ENCODE measurements at regions not wholly inside any gene's neighbourhood (a gene's known extent, or its start where the extent isn't known, plus 50 kb on each side); places are given as distances from the start of the nearest gene placed in this dataset.

DNA sequence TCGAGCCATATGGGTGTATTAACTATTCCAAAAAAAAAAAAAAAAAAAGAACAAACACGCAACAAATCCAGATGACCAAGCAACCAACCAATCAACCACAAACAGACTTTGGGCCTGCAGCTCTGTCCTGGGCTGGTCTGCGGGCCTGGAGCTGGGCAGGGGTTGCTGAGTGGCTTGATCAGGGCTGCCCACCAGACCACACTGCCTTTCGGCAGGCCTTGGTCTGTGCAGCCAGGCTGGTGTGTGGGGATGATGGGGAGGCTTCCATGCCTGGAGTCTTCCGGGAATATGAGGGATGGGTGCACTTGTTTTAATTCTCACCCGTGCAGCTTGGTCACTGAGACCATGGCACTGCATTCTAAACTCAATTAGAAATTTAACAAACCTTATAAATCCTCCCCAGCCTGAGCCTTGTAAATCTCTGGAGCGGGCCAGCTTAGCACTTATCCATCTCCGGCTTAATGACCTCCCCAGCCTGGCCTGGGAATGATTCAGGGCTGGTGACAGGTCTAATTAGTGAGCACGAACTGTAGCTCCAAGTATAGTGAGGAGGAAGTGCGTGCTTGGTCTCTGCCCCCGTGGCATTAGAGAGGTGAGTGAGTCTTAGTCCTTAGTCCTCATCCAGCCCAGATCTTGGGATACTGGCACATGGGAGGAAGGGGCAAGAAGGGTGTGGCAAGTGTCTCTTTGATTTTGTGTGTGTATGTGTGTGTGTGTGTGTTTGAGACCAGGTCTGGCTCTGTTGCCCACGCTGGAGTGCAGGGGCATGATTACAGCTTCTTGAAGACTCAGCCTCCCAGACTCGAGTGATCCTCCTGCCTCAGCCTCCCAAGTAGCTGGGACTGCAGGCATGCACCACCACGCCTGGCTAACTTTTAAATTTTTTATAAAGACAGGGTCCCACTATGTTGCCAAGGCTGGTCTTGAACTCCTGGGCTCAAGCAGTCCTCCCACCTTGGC is 74.6 kb upstream of the CSF3R start:
- TF ChIP-seq CTCF (IDR thresholded peaks at IDR 0.05): no peak
- intact Hi-C loops (cut with DNase I): no loop called here
- DNase-seq (no peak), ATAC-seq (no peak)
- no peaks in the 10 kb centered on the region for H3K4me1 ChIP-seq
- H3K27ac ChIP-seq: no peak overlapping the region
- no peaks in the 10 kb centered on the region for H3K36me3 ChIP-seq
- no peak overlapping the region for H3K4me3 ChIP-seq
- H3K9me3 ChIP-seq: no peaks in the 10 kb centered on the region
- H3K27me3 ChIP-seq: peaks cover 5 to 38% of the 10 kb centered on the region in 2 donors

DNA sequence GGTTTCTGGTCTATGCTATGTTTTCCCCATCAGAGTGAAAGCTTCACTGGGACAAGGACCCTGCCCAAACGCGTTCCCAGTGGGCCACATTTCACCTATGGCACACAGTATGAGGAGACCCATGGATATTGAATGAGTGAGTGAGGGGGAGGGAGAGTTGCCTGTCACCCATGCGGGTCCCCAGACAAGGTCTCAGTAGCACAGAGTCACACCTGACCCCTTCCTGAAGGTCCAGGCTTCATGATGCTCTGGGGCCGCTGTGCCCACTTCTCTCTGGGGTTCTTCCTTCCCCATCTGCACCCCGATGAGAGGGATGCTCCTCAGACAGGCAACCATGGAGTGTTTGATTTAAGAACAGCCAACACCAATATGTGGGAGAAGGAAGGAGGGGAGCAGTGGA is 72.3 kb upstream of the CSF3R start:
- no peaks in the 10 kb centered on the region for H3K4me1 ChIP-seq
- no peak overlapping the region for H3K27ac ChIP-seq
- H3K9me3 ChIP-seq: no peaks in the 10 kb centered on the region
- H3K27me3 ChIP-seq: peaks cover 5 to 49% of the 10 kb centered on the region in 2 donors
- intact Hi-C loops (cut with DNase I): no loop called here
- no peak for TF ChIP-seq CTCF (IDR thresholded peaks at IDR 0.05)
- H3K4me3 ChIP-seq: no peak overlapping the region
- no peaks in the 10 kb centered on the region for H3K36me3 ChIP-seq
- DNase-seq (no peak), ATAC-seq (no peak)

- H3K27ac ChIP-seq: no peak overlapping the region
- no peaks in the 10 kb centered on the region for H3K36me3 ChIP-seq
- no peaks in the 10 kb centered on the region for H3K4me1 ChIP-seq
- intact Hi-C loops (cut with DNase I): no loop called here
- no peak for ATAC-seq
- TF ChIP-seq CTCF (IDR thresholded peaks at IDR 0.05): no peak
- H3K27me3 ChIP-seq: peaks cover 5 to 49% of the 10 kb centered on the region in 2 donors
- DNase-seq: no peak
- no peak overlapping the region for H3K4me3 ChIP-seq
- no peaks in the 10 kb centered on the region for H3K9me3 ChIP-seq
Observed at GRCh38 chr1:36554323-36554628, 71.6 kb upstream of the CSF3R start.

- Histone ChIP-seq H3K4me1 (no peaks in the 10 kb centered on the region), H3K36me3 (no peaks in the 10 kb centered on the region), H3K9me3 (no peaks in the 10 kb centered on the region), H3K4me3 (no peak overlapping the region), H3K27me3 (peaks cover 5 to 49% of the 10 kb centered on the region in 2 donors), H3K27ac (no peak overlapping the region)
- DNase-seq: peak in 3 of 4 donors; percentile 62 to 89 (median 62)
- ATAC-seq: peak; percentile 91
- intact Hi-C loops (cut with DNase I): no loop called here
- TF ChIP-seq CTCF (IDR thresholded peaks at IDR 0.05): peak; percentile 61 to 73
Observed at GRCh38 chr1:36553591-36554322, 71.0 kb upstream of the CSF3R start.

DNA sequence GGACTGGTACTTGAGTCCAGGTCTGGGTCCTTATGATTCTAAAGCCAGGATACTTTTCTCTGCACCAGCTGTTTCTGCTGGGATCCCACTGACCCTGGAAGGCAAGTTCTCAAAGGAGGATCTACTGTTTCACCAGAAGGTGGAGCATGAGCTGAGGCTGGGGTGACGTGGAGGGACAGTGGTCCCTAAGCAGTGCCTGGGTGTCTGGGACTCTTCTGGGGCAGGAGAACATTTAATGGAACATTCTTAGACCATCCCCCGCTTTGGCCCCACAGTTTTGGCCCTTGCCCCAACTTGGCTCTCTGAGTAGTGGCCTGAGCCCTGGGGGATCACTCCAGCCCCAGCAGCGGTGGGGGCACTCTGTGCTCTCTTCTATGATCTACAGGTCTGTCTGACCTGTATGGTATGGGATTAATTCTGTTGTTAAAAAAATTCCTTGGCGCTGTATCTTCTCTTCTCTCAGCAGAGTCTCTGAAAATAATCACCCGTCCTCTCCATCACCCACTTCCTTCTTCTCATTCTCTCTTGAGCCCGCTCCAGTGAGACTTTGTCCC is 60.3 kb upstream of the CSF3R start:
- no peaks in the 10 kb centered on the region for H3K36me3 ChIP-seq
- no peaks in the 10 kb centered on the region for H3K4me1 ChIP-seq
- H3K27ac ChIP-seq: no peak overlapping the region
- no peak for ATAC-seq
- peak in 1 of 4 donors; percentile 1 for DNase-seq
- H3K9me3 ChIP-seq: no peaks in the 10 kb centered on the region
- no peak for TF ChIP-seq CTCF (IDR thresholded peaks at IDR 0.05)
- intact Hi-C loops (cut with DNase I): no loop called here
- H3K4me3 ChIP-seq: no peak overlapping the region
- peaks cover 0 to 20% of the 10 kb centered on the region in 2 donors for H3K27me3 ChIP-seq

Data from left lung (tissue), 4 donors.